ENCODE measurements at regions not wholly inside any gene's neighbourhood (a gene's known extent, or its start where the extent isn't known, plus 50 kb on each side); places are given as distances from the start of the nearest gene placed in this dataset.

DNA sequence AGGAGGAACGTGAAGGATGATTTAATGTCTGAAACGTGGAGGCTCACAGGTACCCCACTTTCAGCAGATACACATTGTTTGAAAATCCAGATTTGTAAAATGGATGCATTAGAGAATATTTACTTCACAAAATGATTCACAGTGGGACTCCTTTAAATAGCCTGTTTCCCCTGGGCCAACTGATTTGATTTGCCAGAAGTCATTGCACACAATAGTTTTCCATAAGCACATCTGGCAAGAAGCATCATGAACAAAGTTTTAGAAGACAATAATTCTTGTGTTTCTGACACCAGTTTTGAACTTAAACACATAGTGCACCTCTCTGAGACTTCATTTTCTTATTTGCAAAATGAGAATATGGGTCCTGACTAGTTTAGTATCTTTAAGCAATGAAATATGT is 451.4 kb upstream of the SLC14A2 start:
- Histone ChIP-seq H3K9me1 (replicated peaks; ENCODE audit: control insufficient read depth, extremely low read depth, insufficient read depth, low read length) (no peaks in the 10 kb centered on the region), H3K27me3 (ENCODE audit: control insufficient read depth in 2 of 2, insufficient read depth in 2 of 2, low read length in 2 of 2) (no peaks in the 10 kb centered on the region), H3K4me3 (replicated peaks in 1 of 3; ENCODE audit: insufficient read depth in 1 of 3, low read depth in 1 of 3, low read length in 3 of 3) (no peak overlapping the region), H3K9me3 (replicated peaks; ENCODE audit: control insufficient read depth, insufficient read depth, low read length) (no peaks in the 10 kb centered on the region), H3K27ac (ENCODE audit: insufficient read depth, low read depth, low read length) (no peak overlapping the region), H3K36me3 (ENCODE audit: control insufficient read depth in 2 of 2, extremely low read depth in 1 of 2, insufficient read depth in 2 of 2, low read length in 2 of 2) (no peaks in the 10 kb centered on the region), H3K79me2 (ENCODE audit: control insufficient read depth, insufficient read depth, low read length) (no peaks in the 10 kb centered on the region), H3K9ac (replicated peaks; ENCODE audit: extremely low read depth, insufficient read depth, low read length) (no peak overlapping the region), H3K4me1 (ENCODE audit: control insufficient read depth, extremely low read depth, insufficient read depth, low read length) (no peaks in the 10 kb centered on the region), H4K20me1 (replicated peaks; ENCODE audit: control insufficient read depth, extremely low read depth, insufficient read depth, low read length) (no peaks in the 10 kb centered on the region), H3K4me2 (ENCODE audit: insufficient read depth, low read length) (no peak overlapping the region), H2AFZ (ENCODE audit: low read depth, low read length) (no peak overlapping the region)
- FAIRE-seq (no peak), DNase-seq (ENCODE audit: low read depth, low spot score) (no peak)
- no peak for TF ChIP-seq JUN (IDR thresholded peaks at IDR 0.05; ENCODE audit: borderline replicate concordance, insufficient read depth, insufficient read length, low read depth)
- no peak for TF ChIP-seq MYC (IDR thresholded peaks at IDR 0.05; ENCODE audit: low read depth, low read length)
- TF ChIP-seq FOS (IDR thresholded peaks at IDR 0.05; ENCODE audit: borderline replicate concordance, insufficient read depth, low read length), result no peak
- no peak for TF ChIP-seq POLR2AphosphoS5 (IDR thresholded peaks at IDR 0.05; ENCODE audit: insufficient read depth, low read depth, low read length)
- no peak for TF ChIP-seq GATA2 (IDR thresholded peaks at IDR 0.05; ENCODE audit: insufficient read depth, insufficient read length, low read depth, low read length)
- no peak for TF ChIP-seq POLR2A (IDR thresholded peaks at IDR 0.05; ENCODE audit: low read depth, low read length)
- TF ChIP-seq, protein P1, sequence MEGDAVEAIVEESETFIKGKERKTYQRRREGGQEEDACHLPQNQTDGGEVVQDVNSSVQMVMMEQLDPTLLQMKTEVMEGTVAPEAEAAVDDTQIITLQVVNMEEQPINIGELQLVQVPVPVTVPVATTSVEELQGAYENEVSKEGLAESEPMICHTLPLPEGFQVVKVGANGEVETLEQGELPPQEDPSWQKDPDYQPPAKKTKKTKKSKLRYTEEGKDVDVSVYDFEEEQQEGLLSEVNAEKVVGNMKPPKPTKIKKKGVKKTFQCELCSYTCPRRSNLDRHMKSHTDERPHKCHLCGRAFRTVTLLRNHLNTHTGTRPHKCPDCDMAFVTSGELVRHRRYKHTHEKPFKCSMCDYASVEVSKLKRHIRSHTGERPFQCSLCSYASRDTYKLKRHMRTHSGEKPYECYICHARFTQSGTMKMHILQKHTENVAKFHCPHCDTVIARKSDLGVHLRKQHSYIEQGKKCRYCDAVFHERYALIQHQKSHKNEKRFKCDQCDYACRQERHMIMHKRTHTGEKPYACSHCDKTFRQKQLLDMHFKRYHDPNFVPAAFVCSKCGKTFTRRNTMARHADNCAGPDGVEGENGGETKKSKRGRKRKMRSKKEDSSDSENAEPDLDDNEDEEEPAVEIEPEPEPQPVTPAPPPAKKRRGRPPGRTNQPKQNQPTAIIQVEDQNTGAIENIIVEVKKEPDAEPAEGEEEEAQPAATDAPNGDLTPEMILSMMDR (IDR thresholded peaks at IDR 0.05; ENCODE audit: extremely low read depth in 1 of 2, insufficient read depth in 1 of 2, low read depth in 1 of 2, low read length in 2 of 2), result no peak
- TF ChIP-seq EZH2 (IDR thresholded peaks at IDR 0.05; ENCODE audit: borderline replicate concordance, low read depth, low read length, severe bottlenecking), result no peak
- TF ChIP-seq, protein P2, sequence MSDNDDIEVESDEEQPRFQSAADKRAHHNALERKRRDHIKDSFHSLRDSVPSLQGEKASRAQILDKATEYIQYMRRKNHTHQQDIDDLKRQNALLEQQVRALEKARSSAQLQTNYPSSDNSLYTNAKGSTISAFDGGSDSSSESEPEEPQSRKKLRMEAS (IDR thresholded peaks at IDR 0.05; ENCODE audit: insufficient read depth, insufficient read length), result no peak
- no TSS peak for BruUV-seq (replicated peaks)
- dilution Hi-C loops (cut with MboI; ENCODE audit: extremely low pct_ligation_motif_present, low sequenced_read_pairs) (no loop called here), intact Hi-C loops (cut with micrococcal nuclease) (no loop called here)
- POLR2A ChIA-PET, result no interaction called here
- CTCF ChIA-PET, result no interaction called here

All from endothelial cell of umbilical vein (primary cell).